Mucosa of descending colon (tissue), 3 donors: ENCODE measurements at regions not wholly inside any gene's neighbourhood (a gene's known extent, or its start where the extent isn't known, plus 50 kb on each side); places are given as distances from the start of the nearest gene placed in this dataset.

Experiments
- ATAC-seq: fragments of 200-7000 bp; cut with Tn5 transposase; one replicate; pipeline ENCODE4 v1.9.1; 2020; ENCODE audit warnings: mild to moderate bottlenecking, moderate library complexity
- DNase-seq, 3 donors: peaks; one replicate each; pipeline ENCODE4 v3.0.0-alpha.2; 2020
- H3K36me3 ChIP-seq: fragments of 200-600 bp; one replicate; pipeline ENCODE4 v1.8.0; 2021; ENCODE audit warnings: low read depth, mild to moderate bottlenecking
- H3K4me1 ChIP-seq: fragments of 200-600 bp; one replicate; pipeline ENCODE4 v1.8.0; 2021; ENCODE audit warnings: low read depth, mild to moderate bottlenecking
- H3K4me3 ChIP-seq: fragments of 200-600 bp; one replicate; pipeline ENCODE4 v1.8.0; 2021; ENCODE audit warnings: mild to moderate bottlenecking
- H3K9me3 ChIP-seq: fragments of 200-600 bp; one replicate; pipeline ENCODE4 v1.8.0; 2021; ENCODE audit warnings: mild to moderate bottlenecking
- CTCF ChIP-seq: fragments of 200-600 bp; IDR thresholded peaks from one replicate; pipeline ENCODE4 v1.8.0; 2022; ENCODE audit warnings: antibody characterized with exemption, mild to moderate bottlenecking
- intact Hi-C, 2 donors: fragments of 100-400 bp; cut with DNase I in 1 of 2; cut with micrococcal nuclease in 1 of 2; formaldehyde crosslinking; loops; one replicate each; pipeline versions ENCODE4 v1.11.0 to v1.11.1; 2022; cut with DNase I, micrococcal nuclease
- donor health status: DM: no; HTN: no; CAD: no; lungs with moderate emphysema.
- donor health status: DM: no; HTN: no; CAD: no.
- donor health status: DM: no; HTN: yes; CAD: no.

DNA sequence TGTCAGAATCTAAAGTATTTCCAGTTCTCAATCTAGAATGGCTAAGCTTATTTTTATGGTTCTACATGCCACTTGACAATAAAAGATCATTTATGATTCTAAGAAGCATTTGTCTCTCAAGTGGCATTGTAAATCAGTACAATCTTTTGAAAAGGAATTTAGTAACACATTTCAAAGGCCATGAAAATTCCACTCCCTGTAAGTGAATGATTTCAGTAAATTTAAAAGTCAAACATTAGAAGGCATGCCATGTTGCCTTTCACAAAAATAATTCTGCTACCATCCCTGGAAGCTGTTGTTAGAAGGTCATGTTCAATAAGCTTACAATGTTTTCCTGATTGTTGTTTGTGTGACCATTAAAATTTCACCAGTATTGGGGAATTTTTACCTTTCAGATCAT lies 142.9 kb downstream of the RPIA start:
- H3K4me1 ChIP-seq, result no peaks in the 10 kb centered on the region
- no peaks in the 10 kb centered on the region for H3K36me3 ChIP-seq
- ATAC-seq (no peak), DNase-seq (no peak)
- TF ChIP-seq CTCF, result no peak
- no peak overlapping the region for H3K4me3 ChIP-seq
- H3K9me3 ChIP-seq, result no peaks in the 10 kb centered on the region
- intact Hi-C loops, result loop anchor here in 1 of 2 donors (10.0 kb wide), 1 partner anchor 90 kb away; no protein-coding TSS in a partner anchor

GRCh38 chr2:88834866-88835265 lies 143.4 kb downstream of the RPIA start:
- DNase-seq (no peak), ATAC-seq (no peak)
- H3K4me1 ChIP-seq, result no peaks in the 10 kb centered on the region
- intact Hi-C loops, result loop anchor here in 1 of 2 donors (10.0 kb wide), 1 partner anchor 90 kb away; no protein-coding TSS in a partner anchor
- H3K9me3 ChIP-seq, result no peaks in the 10 kb centered on the region
- no peaks in the 10 kb centered on the region for H3K36me3 ChIP-seq
- no peak overlapping the region for H3K4me3 ChIP-seq
- no peak for TF ChIP-seq CTCF

DNA sequence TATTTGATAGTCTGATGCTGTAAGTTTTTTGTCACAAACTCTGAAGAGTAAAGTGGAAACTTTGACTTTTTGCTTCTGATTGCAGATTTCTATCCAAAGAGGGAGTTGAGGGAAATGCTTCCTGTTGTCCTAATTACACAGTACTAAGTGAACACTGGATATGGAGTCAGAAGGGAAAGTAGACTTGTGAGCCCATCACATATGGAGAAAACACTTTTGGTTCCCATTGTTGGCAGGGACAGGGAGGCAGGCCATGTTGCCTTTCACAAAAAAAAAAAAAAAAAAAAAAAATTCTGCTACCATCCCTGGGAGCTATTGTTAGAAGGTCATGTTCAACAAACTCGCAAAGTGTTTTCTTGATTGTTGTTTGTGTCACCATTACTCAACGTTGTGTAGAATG lies 144.3 kb downstream of the RPIA start:
- Histone ChIP-seq H3K36me3 (no peaks in the 10 kb centered on the region), H3K4me3 (no peak overlapping the region), H3K4me1 (no peaks in the 10 kb centered on the region), H3K9me3 (no peaks in the 10 kb centered on the region)
- DNase-seq, result no peak
- TF ChIP-seq CTCF, result no peak
- intact Hi-C loops, result loop anchor here in 1 of 2 donors (10.0 kb wide), 1 partner anchor 91 kb away; no protein-coding TSS in a partner anchor
- ATAC-seq, result no peak

- Histone ChIP-seq H3K4me1 (no peaks in the 10 kb centered on the region), H3K4me3 (no peak overlapping the region), H3K36me3 (no peaks in the 10 kb centered on the region), H3K9me3 (no peaks in the 10 kb centered on the region)
- intact Hi-C loops, result loop anchor here in 1 of 2 donors (10.0 kb wide), 1 partner anchor 92 kb away; no protein-coding TSS in a partner anchor
- no peak for ATAC-seq
- DNase-seq, result no peak
- no peak for TF ChIP-seq CTCF
These were observed 144.9 kb downstream of the RPIA start for GRCh38 chr2:88836351-88836750.

GRCh38 chr2:88837511-88838160 lies 146.2 kb downstream of the RPIA start:
- intact Hi-C loops, result loop anchor here in 1 of 2 donors (10.0 kb wide), 1 partner anchor 93 kb away; no protein-coding TSS in a partner anchor
- H3K4me1 ChIP-seq, result no peaks in the 10 kb centered on the region
- H3K4me3 ChIP-seq, result no peak overlapping the region
- no peak for DNase-seq
- H3K36me3 ChIP-seq, result no peaks in the 10 kb centered on the region
- ATAC-seq, result no peak
- TF ChIP-seq CTCF, result no peak
- no peaks in the 10 kb centered on the region for H3K9me3 ChIP-seq
